Neural progenitor cell (in vitro differentiated cells): ENCODE measurements at regions not wholly inside any gene's neighbourhood (a gene's known extent, or its start where the extent isn't known, plus 50 kb on each side); places are given as distances from the start of the nearest gene placed in this dataset.

ENCODE experiments used
- DNase-seq: peaks from one replicate; pipeline ENCODE4 v3.0.0-alpha.2; 2016; ENCODE audit warnings: low spot score
- H2AFZ ChIP-seq: fragments of 200-600 bp; sonication (generic); replicated peaks from 2 replicates; pipeline ENCODE4 v1.6.1; 2016; ENCODE audit warnings: antibody characterized with exemption
- H3F3A ChIP-seq: fragments of 200-600 bp; sonication (generic); 2 replicates; pipeline ENCODE4 v1.6.1; 2016; ENCODE audit warnings: antibody characterized with exemption, low read depth
- H3K27ac ChIP-seq: fragments of 200-600 bp; sonication (generic); 2 replicates; pipeline ENCODE4 v1.5.1; 2016; ENCODE audit warnings: mild to moderate bottlenecking
- H3K27me3 ChIP-seq: fragments of 200-600 bp; sonication (generic); 2 replicates; pipeline ENCODE4 v1.6.1; 2016; ENCODE audit warnings: mild to moderate bottlenecking, moderate library complexity
- H3K36me3 ChIP-seq: fragments of 200-600 bp; sonication (generic); 2 replicates; pipeline ENCODE4 v1.5.1; 2016
- H3K4me1 ChIP-seq: fragments of 200-600 bp; sonication (generic); 2 replicates; pipeline ENCODE4 v1.6.1; 2016; ENCODE audit warnings: mixed run types
- H3K4me2 ChIP-seq: fragments of 200-600 bp; sonication (generic); 2 replicates; pipeline ENCODE4 v1.6.1; 2016
- H3K4me3 ChIP-seq: fragments of 200-600 bp; sonication (generic); 2 replicates; pipeline ENCODE4 v1.5.1; 2016
- H3K79me2 ChIP-seq: fragments of 200-600 bp; sonication (generic); 2 replicates; pipeline ENCODE4 v1.6.1; 2016; ENCODE audit warnings: low read depth
- H3K9ac ChIP-seq: fragments of 200-600 bp; sonication (generic); 2 replicates; pipeline ENCODE4 v1.6.1; 2016
- H3K9me3 ChIP-seq: fragments of 200-600 bp; sonication (generic); 2 replicates; pipeline ENCODE4 v1.5.1; 2016; ENCODE audit warnings: low read depth
- H4K20me1 ChIP-seq: fragments of 200-600 bp; sonication (generic); 2 replicates; pipeline ENCODE4 v1.6.1; 2016; ENCODE audit warnings: low read depth
- H3K27ac Mint-ChIP-seq: 3 replicates; pipeline ENCODE4 v1.8.0; 2021; ENCODE audit warnings: mixed read lengths
- H3K27me3 Mint-ChIP-seq: 2 replicates; pipeline ENCODE4 v1.8.0; 2022; ENCODE audit warnings: low read depth, mild to moderate bottlenecking, inconsistent platforms, moderate library complexity, mixed read lengths; ENCODE audit not compliant: insufficient read depth
- H3K36me3 Mint-ChIP-seq: 3 replicates; pipeline ENCODE4 v1.8.0; 2021; ENCODE audit warnings: mixed read lengths
- H3K4me1 Mint-ChIP-seq: 3 replicates; pipeline ENCODE4 v1.8.0; 2021; ENCODE audit warnings: mixed read lengths
- H3K4me3 Mint-ChIP-seq: 3 replicates; pipeline ENCODE4 v1.8.0; 2021; ENCODE audit warnings: mild to moderate bottlenecking, moderate library complexity, mixed read lengths
- H3K9me3 Mint-ChIP-seq: 3 replicates; pipeline ENCODE4 v1.8.0; 2020; ENCODE audit warnings: mixed read lengths
- EZH2 ChIP-seq: fragments of 200-600 bp; sonication (generic); IDR thresholded peaks from 2 replicates; pipeline ENCODE4 v1.6.1; 2017; ENCODE audit warnings: antibody characterized with exemption, mild to moderate bottlenecking, moderate library complexity
- EZH2phosphoT487 ChIP-seq: fragments of 200-600 bp; sonication (generic); IDR thresholded peaks from 2 replicates; pipeline ENCODE4 v1.6.1; 2017; ENCODE audit warnings: antibody characterized with exemption
- TF ChIP-seq, protein P1 (sequence below): fragments of 200-600 bp; sonication (generic); IDR thresholded peaks from 2 replicates; pipeline ENCODE4 v1.5.1; 2017; ENCODE audit warnings: antibody characterized with exemption, mild to moderate bottlenecking

DNA sequence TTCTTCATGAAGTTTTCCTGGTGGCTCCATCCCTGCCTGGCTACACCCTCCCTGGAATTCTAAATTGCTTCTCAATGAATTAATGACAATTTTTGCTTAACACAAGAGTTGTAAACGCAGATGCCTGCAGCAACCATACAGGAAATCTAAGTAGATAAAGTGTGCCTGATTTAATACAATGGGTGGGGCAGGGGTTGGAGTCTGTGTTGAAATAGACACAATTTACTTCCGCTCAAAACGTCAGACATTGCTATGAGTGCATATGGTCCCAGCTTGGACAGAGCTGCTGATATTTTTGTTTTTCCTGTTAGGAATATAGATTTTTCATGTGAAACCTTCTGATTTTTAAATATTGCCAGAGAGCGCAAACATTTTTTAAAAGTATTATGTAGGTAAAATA is 1235.0 kb upstream of the SORCS1 start:
- Histone ChIP-seq H3K79me2 (no peaks in the 10 kb centered on the region), H3K4me2 (no peak overlapping the region), H3K4me1 (no peaks in the 10 kb centered on the region), H2AFZ (no peak overlapping the region), H3K36me3 (no peaks in the 10 kb centered on the region), H3K4me3 (no peak overlapping the region), H3K27ac (no peak overlapping the region), H4K20me1 (no peaks in the 10 kb centered on the region), H3K9me3 (no peaks in the 10 kb centered on the region), H3K9ac (no peak overlapping the region), H3F3A (no peaks in the 10 kb centered on the region), H3K27me3 (no peaks in the 10 kb centered on the region)
- no peak overlapping the region for H3K27ac Mint-ChIP-seq
- H3K36me3 Mint-ChIP-seq: no peaks in the 10 kb centered on the region
- no peak for DNase-seq
- no peak for TF ChIP-seq EZH2phosphoT487
- TF ChIP-seq, protein P1, sequence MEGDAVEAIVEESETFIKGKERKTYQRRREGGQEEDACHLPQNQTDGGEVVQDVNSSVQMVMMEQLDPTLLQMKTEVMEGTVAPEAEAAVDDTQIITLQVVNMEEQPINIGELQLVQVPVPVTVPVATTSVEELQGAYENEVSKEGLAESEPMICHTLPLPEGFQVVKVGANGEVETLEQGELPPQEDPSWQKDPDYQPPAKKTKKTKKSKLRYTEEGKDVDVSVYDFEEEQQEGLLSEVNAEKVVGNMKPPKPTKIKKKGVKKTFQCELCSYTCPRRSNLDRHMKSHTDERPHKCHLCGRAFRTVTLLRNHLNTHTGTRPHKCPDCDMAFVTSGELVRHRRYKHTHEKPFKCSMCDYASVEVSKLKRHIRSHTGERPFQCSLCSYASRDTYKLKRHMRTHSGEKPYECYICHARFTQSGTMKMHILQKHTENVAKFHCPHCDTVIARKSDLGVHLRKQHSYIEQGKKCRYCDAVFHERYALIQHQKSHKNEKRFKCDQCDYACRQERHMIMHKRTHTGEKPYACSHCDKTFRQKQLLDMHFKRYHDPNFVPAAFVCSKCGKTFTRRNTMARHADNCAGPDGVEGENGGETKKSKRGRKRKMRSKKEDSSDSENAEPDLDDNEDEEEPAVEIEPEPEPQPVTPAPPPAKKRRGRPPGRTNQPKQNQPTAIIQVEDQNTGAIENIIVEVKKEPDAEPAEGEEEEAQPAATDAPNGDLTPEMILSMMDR: no peak
- H3K4me3 Mint-ChIP-seq: no peak overlapping the region
- H3K27me3 Mint-ChIP-seq: no peaks in the 10 kb centered on the region
- no peaks in the 10 kb centered on the region for H3K4me1 Mint-ChIP-seq
- no peaks in the 10 kb centered on the region for H3K9me3 Mint-ChIP-seq

DNA sequence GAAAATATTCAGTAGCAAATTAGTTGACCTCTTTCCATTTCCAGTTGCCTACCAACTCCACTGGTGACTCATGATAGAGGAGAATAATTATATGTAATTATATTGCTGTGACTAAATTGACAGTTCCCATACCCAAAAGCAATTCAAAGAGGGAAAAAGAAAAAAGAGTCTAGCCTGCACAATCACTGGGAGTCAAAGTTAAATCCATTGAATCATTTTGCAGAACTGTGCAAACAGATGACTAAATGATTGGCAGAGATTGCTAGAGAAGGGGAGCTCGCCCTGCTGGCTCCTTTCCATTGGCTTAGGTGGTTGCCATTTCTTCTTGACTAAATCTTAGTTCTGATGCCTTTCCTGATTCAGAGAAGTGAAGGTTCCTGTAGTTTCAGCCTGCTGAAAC is 1228.6 kb upstream of the SORCS1 start:
- Histone ChIP-seq H3K4me1 (no peaks in the 10 kb centered on the region), H3K4me3 (no peak overlapping the region), H3K36me3 (no peaks in the 10 kb centered on the region), H3K79me2 (no peaks in the 10 kb centered on the region), H3K9me3 (no peaks in the 10 kb centered on the region), H2AFZ (no peak overlapping the region), H3K4me2 (no peak overlapping the region), H3K27me3 (no peaks in the 10 kb centered on the region), H3F3A (no peaks in the 10 kb centered on the region), H4K20me1 (no peaks in the 10 kb centered on the region), H3K9ac (no peak overlapping the region), H3K27ac (no peak overlapping the region)
- TF ChIP-seq EZH2: no peak
- no peak for TF ChIP-seq EZH2phosphoT487
- TF ChIP-seq, protein P1: no peak
- DNase-seq: no peak
- Mint-ChIP-seq H3K27ac (no peak overlapping the region), H3K4me3 (no peak overlapping the region), H3K36me3 (no peaks in the 10 kb centered on the region), H3K27me3 (no peaks in the 10 kb centered on the region), H3K4me1 (no peaks in the 10 kb centered on the region), H3K9me3 (no peaks in the 10 kb centered on the region)

DNA sequence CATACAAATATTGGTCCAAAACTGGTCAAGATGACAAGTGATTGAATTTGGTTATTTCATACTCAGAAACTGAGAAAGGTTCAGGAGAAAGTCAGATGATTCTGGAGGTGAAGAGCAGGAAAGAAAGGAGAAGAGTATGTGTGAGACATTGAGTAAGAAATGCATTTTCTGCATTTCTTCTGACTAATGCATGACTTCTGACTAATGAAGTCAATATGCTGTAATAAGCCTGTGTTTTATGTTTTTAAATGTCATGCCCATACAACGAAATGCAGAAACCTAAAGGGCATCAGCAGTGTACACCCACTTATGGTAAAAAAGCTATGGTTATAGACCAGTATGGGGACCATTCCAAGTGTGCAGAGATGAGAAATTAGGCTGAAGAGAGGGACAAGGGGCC is 1227.8 kb upstream of the SORCS1 start:
- Mint-ChIP-seq H3K4me1 (no peaks in the 10 kb centered on the region), H3K27me3 (no peaks in the 10 kb centered on the region), H3K4me3 (no peak overlapping the region), H3K36me3 (no peaks in the 10 kb centered on the region), H3K27ac (no peak overlapping the region), H3K9me3 (no peaks in the 10 kb centered on the region)
- H3K79me2 ChIP-seq: no peaks in the 10 kb centered on the region
- TF ChIP-seq EZH2 (no peak), EZH2phosphoT487 (no peak)
- TF ChIP-seq, protein P1: no peak
- H3K4me3 ChIP-seq: no peak overlapping the region
- H3F3A ChIP-seq: no peaks in the 10 kb centered on the region
- H3K27me3 ChIP-seq: no peaks in the 10 kb centered on the region
- no peak for DNase-seq
- no peak overlapping the region for H3K9ac ChIP-seq
- no peaks in the 10 kb centered on the region for H3K9me3 ChIP-seq
- no peaks in the 10 kb centered on the region for H3K4me1 ChIP-seq
- H3K4me2 ChIP-seq: no peak overlapping the region
- no peak overlapping the region for H3K27ac ChIP-seq
- no peak overlapping the region for H2AFZ ChIP-seq
- no peaks in the 10 kb centered on the region for H4K20me1 ChIP-seq
- no peaks in the 10 kb centered on the region for H3K36me3 ChIP-seq

DNA sequence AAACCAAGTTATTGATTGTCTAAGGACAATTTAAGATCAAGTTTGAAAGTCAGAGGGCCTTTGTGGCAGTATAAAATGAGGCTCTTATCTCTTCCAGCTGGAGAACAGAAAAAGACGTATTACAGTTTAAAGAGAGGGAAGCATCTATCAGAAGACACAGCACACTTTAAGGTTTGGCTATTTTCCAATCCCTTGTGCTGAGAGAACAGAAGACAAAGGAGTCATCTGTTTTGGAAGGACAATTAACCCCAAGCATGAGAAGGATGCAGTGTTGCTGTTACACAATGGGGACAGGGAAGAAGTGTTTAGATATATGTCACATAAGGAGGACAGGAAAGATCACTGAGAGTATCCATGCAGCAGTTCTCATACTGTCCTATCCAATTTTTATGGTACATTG is 1224.2 kb upstream of the SORCS1 start:
- Histone ChIP-seq H3K79me2 (no peaks in the 10 kb centered on the region), H3K4me2 (no peak overlapping the region), H3K9me3 (no peaks in the 10 kb centered on the region), H3K4me3 (no peak overlapping the region), H2AFZ (no peak overlapping the region), H3F3A (no peaks in the 10 kb centered on the region), H3K9ac (no peak overlapping the region), H3K27ac (no peak overlapping the region), H3K36me3 (no peaks in the 10 kb centered on the region), H3K4me1 (no peaks in the 10 kb centered on the region), H3K27me3 (no peaks in the 10 kb centered on the region), H4K20me1 (no peaks in the 10 kb centered on the region)
- H3K27me3 Mint-ChIP-seq: no peaks in the 10 kb centered on the region
- no peaks in the 10 kb centered on the region for H3K9me3 Mint-ChIP-seq
- DNase-seq: no peak
- no peaks in the 10 kb centered on the region for H3K36me3 Mint-ChIP-seq
- no peak overlapping the region for H3K27ac Mint-ChIP-seq
- TF ChIP-seq EZH2phosphoT487 (no peak), EZH2 (no peak)
- TF ChIP-seq, protein P1: no peak
- peaks cover 6% of the 10 kb centered on the region for H3K4me1 Mint-ChIP-seq
- H3K4me3 Mint-ChIP-seq: no peak overlapping the region
